ENCODE measurements at regions not wholly inside any gene's neighbourhood (a gene's known extent, or its start where the extent isn't known, plus 50 kb on each side); places are given as distances from the start of the nearest gene placed in this dataset.
"Not testable (repeated sequence)": the region's sequence is repeated elsewhere in the genome, so short reads cannot be mapped to it uniquely, and the experiment has no call there.

GRCh38 chr6:21924002-21924401, 330.5 kb downstream of the SOX4 start:
- DNase-seq (ENCODE audit: low read depth): no peak

GRCh38 chr6:21928827-21929226, 335.3 kb downstream of the SOX4 start:
- TF ChIP-seq, protein P1, sequence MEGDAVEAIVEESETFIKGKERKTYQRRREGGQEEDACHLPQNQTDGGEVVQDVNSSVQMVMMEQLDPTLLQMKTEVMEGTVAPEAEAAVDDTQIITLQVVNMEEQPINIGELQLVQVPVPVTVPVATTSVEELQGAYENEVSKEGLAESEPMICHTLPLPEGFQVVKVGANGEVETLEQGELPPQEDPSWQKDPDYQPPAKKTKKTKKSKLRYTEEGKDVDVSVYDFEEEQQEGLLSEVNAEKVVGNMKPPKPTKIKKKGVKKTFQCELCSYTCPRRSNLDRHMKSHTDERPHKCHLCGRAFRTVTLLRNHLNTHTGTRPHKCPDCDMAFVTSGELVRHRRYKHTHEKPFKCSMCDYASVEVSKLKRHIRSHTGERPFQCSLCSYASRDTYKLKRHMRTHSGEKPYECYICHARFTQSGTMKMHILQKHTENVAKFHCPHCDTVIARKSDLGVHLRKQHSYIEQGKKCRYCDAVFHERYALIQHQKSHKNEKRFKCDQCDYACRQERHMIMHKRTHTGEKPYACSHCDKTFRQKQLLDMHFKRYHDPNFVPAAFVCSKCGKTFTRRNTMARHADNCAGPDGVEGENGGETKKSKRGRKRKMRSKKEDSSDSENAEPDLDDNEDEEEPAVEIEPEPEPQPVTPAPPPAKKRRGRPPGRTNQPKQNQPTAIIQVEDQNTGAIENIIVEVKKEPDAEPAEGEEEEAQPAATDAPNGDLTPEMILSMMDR (IDR thresholded peaks at IDR 0.05; ENCODE audit: insufficient read depth, low read depth, low read length, missing control alignments): no peak
- DNase-seq (ENCODE audit: low read depth): no peak
- H3K4me3 ChIP-seq (ENCODE audit: low read length): no peak overlapping the region

More at GRCh38 chr6:21924002-21924401, 330.5 kb downstream of the SOX4 start:
- TF ChIP-seq, protein P1 (IDR thresholded peaks at IDR 0.05; ENCODE audit: insufficient read depth, low read depth, low read length, missing control alignments): no peak
- H3K4me3 ChIP-seq (ENCODE audit: low read length): no peak overlapping the region

- peak; percentile 41 for DNase-seq (ENCODE audit: low read depth)
- TF ChIP-seq, protein P1 (IDR thresholded peaks at IDR 0.05; ENCODE audit: insufficient read depth, low read depth, low read length, missing control alignments): no peak
- no peak overlapping the region for H3K4me3 ChIP-seq (ENCODE audit: low read length)
Measured at GRCh38 chr6:21931641-21932335, 338.2 kb downstream of the SOX4 start.

DNA sequence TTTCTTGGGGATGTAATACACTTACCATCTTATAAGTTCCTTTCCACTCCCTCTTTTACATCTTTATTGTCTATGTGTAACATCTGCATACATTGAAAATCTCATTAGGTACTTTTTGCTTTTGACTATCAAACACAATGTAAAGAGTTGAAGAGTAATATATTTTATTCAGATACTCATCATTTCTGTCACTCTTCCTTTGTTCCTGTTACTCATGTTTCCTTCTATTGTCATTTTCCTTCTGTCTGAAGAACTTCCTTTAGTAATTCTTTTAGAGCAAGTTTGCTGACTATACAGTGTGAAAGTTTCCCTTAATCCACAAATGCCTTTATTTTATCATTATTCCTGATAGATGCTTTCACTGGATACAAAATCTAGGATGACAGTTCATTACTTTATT, 339.8 kb downstream of the SOX4 start:
- TF ChIP-seq, protein P1 (IDR thresholded peaks at IDR 0.05; ENCODE audit: insufficient read depth, low read depth, low read length, missing control alignments): no peak
- no peak for DNase-seq (ENCODE audit: low read depth)

GRCh38 chr6:21935142-21935541, 341.6 kb downstream of the SOX4 start:
- DNase-seq (ENCODE audit: low read depth): no peak
- TF ChIP-seq, protein P1 (IDR thresholded peaks at IDR 0.05; ENCODE audit: insufficient read depth, low read depth, low read length, missing control alignments): no peak
- H3K4me3 ChIP-seq (ENCODE audit: low read length): no peak overlapping the region

More for the DNA sequence above, 339.8 kb downstream of the SOX4 start:
- H3K4me3 ChIP-seq (ENCODE audit: low read length): no peak overlapping the region

GRCh38 chr6:21935561-21936028, 342.0 kb downstream of the SOX4 start:
- DNase-seq (ENCODE audit: low read depth): peak; percentile 61
- TF ChIP-seq, protein P1 (IDR thresholded peaks at IDR 0.05; ENCODE audit: insufficient read depth, low read depth, low read length, missing control alignments): peak; percentile 63
- no peak overlapping the region for H3K4me3 ChIP-seq (ENCODE audit: low read length)

DNA sequence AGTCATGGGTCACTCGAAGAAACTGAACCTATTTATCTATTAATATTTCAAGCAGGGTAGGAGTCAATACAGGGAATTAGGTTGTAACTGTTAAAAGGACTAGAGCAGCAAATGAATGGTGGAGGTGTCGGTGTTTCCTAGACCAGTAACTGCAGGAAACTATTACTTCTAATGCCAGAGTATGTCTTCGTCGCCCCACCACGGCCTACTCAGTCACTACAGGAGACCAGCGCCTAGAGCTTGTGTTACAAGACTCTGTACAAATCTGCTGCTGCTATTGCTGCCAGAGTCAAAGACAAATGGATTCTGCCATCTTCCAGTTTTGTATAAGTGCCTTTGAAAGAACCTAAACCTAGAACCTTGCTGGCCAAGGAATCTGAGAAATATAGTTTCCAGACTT, 343.9 kb downstream of the SOX4 start:
- TF ChIP-seq, protein P1 (IDR thresholded peaks at IDR 0.05; ENCODE audit: insufficient read depth, low read depth, low read length, missing control alignments): no peak
- H3K4me3 ChIP-seq (ENCODE audit: low read length): no peak overlapping the region
- no peak for DNase-seq (ENCODE audit: low read depth)

GRCh38 chr6:21939066-21939465, 345.5 kb downstream of the SOX4 start:
- DNase-seq (ENCODE audit: low read depth); H3K4me3 ChIP-seq (ENCODE audit: low read length): not testable (repeated sequence)
